Superior temporal gyrus (tissue), 1 donor: ENCODE measurements at regions not wholly inside any gene's neighbourhood (a gene's known extent, or its start where the extent isn't known, plus 50 kb on each side); places are given as distances from the start of the nearest gene placed in this dataset.
"Not testable (repeated sequence)": the region's sequence is repeated elsewhere in the genome, so short reads cannot be mapped to it uniquely, and the experiment has no call there.

Source experiments
- DNase-seq: peaks from one replicate; pipeline ENCODE4 v3.0.0-alpha.2; 2016; ENCODE audit errors: extremely low spot score

DNA sequence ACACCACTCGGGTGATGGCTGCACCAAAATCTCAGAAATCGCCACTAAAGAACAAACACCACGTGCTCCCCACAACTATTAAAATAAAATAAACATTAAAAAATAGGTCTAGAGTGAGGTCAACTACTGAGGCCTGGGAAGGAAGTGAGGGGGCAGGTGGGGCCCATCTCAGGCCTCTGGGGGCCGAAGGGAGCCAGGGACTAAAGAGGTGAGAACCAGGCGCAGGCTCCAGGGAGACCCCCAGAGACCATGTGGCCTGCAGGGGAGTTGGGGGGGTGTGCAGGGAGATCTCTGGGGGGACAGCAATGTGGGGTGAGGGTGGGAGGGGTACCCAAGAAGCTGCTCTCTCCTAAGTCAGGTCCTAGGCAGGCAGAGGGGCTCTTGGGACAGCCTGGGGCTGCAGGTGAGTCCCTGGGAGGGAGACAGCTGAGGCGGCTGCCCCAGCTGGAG, 111.3 kb upstream of the SMURF2 start:
- no peak for DNase-seq

DNA sequence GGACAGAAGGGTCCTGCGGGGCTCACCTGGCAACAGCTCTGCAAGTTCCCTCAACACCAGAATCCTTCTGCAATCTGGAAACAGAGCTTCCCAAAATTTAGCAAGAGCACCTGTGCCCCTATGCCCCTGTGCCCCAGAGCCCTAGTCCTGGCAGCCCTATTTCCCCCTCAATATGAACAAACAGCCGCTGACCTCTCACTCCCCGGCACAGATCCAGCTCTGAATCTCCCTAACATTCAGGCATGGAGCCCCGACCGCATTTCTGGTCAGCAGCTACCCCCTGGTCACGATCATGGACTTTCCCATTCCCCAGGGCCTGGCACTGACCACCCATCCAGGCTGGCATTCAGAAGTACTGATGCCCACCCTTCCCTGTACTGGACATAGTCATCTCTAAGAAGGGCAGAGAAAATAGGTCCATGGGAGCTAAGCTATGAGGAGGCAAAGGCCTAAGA, 110.8 kb upstream of the SMURF2 start:
- no peak for DNase-seq

DNA sequence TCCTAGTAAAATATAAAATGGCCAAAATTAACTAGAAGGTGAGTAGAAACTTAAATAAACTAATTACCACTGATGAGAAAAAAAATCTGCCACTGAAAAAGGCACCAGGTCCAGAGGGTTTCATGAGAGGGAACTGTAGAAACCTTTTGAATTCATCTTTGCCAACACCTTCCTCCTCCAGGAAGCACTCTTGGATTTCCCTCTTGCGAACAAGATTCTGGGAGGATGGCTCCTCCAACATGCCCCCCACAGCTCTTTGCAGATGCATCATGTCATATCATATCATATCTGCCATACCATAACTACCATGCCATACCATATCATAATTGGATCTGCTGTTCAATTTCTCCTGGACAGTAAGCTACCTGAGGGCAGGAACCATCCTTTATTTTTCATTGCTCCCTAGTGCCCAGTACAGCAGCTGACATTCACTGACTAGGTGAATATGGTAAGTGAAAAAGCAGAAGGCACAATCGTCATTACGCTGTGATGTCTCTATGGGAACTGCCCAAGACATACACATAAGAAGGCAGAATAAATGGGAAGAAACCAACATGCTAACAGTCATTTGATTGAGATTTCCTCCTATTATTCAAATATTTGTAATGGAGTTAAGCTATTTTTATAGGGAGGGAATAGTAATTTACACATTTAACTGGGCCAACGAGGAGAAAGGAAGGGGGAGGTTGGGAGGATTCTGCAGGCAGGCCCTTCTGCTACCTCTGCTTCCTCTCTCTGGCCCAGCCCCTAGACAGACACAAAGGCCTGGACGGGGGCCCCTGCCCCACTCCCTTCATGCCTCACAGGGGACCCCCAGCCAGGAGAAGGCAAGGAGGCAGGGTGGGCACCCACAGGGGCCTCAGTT, 110.1 kb upstream of the SMURF2 start:
- DNase-seq = no peak

DNA sequence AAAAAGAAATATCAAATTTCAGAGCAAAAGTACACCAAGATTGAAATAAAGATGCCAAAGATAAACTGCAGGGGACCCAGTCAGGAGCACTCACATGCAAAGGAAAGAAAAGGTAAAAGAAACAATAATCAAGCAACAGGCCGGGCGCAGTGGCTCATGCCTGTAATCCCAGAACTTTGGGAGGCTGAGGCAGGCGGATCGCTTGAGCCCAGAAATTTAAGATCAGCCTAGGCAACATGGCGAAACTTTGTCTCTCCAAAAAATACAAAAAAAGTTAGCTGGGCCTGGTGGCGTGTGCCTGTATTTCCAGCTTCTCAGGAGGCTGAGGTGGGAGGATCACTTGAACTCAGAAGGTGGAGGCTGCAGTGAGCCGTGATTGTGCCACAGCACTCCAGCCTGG, 107.6 kb upstream of the SMURF2 start:
- DNase-seq = no peak

DNA sequence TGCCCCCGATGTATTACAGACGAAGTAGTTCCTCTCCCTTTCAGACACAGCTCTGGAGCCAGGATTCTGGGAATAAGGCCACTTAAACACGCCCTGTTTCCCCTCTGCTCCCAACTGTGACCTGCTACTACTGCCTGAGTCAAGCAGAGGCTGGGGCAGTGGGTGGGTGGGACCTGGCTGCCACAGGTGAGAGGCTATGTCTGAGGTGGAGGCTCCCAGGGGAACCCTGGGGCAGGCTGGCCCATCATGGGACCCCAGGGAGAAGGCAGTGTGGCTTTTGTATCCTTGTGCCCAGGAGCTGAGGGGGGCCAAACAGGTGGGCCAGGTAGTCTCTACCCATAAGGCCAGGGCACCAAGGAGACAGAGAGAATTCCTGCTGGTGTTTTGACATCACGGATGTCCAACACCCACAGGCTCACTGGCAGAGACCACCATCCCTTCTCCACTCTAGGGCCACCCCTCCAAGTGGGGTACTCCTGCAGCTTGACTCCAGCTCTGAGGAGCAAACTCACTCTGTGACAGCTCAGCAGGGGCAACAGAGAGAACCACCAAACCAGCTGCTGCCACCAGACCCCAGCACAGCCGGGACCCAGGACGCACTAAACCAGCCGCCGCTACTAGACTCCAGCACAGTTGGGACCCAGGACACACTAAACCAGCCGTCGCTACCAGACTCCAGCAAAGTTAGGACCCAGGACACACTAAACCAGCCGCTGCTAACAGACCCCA, 105.3 kb upstream of the SMURF2 start:
- DNase-seq = no peak

DNA sequence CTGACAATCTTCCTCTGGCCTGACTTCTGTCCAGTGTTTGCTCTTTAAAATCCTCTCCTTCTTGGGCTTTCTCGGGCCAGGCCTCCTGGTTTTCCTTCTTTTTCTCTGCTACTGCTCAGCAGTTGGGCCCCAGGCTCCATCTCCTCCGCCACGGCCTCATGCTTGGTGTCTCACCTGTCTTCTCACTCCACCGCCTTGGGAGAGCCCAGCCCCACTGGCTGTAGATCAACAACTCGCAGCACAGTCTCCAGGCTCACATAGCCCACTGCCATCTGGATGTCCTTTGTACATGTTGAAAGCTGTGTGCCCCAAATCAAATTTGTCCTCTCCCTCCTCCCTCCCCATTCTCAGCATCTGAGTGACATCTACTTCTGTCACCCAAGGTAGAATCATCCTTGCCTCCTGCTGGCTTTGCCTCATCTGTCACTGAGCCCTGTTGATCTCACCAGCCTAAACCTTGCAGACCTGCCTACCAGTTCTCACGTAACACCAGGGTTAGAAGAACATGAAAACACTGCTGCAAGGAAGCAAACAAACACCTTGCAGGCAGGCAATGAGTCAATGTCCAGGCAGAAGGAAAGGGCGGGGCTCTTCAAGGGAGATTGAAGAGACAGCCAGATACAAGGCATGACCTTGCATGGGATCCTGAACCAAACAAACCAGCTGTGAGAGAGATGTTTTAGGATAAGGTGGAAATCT, 103.2 kb upstream of the SMURF2 start:
- no peak for DNase-seq

DNA sequence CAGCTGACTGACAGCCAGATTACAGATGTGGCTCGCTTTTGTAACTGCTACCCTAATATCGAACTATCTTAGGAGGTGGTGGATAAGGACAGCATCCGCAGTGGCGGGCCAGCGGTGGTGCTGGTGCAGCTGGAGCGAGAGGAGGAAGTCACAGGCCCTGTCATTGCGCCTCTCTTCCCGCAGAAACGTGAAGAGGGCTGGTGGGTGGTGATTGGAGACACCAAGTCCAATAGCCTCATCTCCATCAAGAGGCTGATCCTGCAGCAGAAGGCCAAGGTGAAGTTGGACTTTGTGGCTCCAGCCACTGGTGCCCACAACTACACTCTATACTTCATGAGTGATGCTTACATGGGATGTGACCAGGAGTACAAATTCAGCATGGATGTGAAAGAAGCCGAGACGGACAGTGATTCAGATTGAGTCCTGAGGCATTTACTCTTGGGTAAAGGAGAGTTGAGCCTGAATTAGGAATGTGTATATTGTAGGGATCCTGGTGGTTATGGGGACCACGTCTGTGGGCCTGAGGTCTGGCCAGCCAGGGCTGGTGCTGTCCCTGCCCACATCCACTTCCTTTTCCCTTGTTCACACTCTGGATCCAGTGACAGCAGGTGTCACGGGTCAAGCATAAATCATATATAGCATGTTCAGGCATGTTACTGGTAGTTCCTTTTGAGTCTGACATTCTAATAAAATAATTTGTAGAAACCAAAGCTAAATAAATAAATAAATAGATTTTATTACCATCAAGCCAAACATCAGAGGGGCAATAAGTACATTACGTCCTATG, 89.0 kb upstream of the SMURF2 start:
- DNase-seq = no peak

DNA sequence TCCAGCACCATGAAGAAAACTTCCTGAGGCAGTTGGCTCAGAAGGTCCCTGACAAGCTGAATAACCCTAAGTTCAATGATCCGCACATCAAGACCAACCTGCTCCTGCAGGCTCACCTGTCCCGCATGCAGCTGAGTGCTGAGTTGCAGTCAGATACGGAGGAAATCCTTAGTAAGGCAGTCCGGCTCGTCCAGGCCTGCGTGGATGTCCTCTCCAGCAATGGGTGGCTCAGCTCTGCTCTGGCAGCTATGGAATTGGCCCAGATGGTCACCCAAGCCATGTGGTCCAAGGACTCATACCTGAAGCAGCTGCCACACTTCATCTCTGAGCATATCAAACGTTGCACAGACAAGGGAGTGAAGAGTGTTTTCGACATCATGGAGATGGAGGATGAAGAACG, 88.4 kb upstream of the SMURF2 start:
- DNase-seq = no peak

DNA sequence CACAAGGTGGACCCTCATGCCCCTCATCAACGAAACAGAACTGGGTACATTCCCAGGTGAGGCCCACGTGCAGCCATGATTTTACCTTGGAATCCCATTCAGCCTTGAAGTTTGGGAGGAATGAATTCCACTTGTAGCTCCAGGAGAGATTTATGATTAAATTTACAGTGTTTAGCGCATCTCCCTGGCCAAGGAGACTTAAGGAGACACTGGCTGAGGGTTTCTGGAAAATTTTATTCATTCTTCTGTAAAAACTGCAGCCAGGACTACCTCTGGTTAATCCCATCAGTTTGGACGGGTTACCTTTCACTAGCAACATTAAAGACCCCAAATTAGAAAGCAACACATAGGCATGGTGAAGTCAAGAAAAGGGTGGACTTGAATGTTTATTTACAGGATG, 87.2 kb upstream of the SMURF2 start:
- no peak for DNase-seq

DNA sequence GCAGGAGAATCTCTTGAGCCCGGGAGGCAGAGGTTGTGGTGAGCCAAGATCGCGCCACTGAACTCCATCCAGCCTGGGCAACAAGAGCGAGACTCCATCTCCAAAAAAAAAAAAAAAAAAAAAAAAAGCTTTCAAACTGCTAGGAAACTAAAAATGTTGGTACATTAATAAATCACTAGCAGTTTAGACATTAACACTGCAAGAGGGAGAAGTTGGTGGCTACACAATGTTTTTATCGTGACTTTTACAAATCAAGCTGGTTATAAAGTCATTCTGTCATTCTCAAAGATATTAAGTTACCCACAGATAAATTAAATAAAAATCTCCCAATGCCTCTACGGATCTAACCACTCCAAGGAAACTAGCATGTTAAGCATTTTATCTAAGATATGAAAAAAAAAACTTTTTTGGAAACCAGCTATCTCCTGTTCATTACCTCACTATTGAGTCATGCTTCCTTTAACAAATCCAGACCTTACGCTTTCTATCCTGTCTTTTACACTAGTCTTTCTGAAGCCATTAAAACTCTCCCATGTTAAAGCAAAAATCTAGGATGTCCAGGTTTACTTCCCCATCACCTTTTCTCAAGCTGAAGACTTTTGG, 85.9 kb upstream of the SMURF2 start:
- DNase-seq = no peak

DNA sequence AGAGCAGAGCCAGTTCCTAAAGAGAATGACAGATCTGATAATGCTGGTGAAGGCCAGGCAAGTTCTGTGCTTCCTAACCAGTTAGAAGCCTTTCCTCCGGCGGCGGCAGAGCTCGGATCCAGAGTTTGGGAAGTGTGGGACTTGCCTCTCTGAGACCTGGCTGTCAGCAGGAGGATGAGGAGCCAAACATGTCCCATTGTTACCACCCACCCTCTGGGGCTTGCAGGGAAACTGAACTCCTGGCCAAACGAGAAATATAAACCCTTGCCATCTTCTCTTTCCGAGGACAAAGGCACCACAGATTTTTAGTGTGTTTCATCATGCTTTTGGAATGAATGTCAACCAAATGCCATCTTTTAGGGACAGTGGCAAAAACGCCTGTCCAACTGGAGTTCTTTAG, 80.2 kb upstream of the SMURF2 start:
- no peak for DNase-seq

DNA sequence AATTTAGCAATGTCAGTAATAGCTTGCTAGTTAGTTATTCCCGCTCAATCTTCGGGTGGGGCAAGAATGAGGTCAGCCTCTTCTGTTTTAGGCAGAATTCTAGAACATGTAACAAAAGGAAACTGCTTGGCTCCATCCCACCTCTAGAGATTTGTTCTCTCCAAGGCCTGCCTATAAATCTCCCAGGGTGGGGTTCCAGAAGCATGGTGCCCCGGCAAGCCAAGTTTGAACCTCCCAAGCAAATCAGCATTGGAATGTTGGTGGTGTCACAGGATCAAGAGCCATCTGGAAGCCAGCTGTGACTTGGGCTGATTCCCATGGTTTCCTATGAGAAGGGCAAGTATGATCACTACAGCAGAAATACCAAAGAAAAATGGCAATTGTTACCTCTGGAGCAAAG, 79.8 kb upstream of the SMURF2 start:
- not testable (repeated sequence) for DNase-seq

DNA sequence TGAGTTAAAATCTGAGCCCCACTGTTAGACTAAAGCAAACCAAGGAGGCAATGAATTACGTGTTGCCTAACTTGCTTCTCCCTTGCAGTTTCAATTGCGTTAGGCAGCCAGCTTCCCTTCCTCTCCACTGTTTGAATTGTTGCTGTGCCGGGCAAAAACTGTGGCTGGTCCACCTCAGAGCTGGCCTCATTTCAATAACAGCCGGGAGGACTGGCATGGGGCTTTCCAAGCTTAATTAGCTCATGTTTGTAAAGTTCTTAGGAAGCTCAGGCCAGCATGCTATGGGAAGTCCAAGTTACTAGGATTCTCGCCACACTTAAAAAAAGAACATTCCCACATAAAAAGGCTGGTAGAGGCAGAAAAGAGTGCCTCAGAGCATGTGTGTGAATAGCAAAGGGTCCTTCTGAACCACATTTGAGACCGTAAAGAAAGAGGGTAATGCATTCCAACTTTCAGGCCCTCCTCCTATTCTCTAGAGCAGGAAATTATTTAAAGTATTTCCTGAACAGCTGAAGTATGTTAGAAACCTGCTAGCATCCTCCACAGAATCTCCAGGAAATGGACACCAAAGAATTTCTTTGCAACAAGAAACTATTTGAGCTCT, 79.0 kb upstream of the SMURF2 start:
- peak; percentile 46 for DNase-seq

DNA sequence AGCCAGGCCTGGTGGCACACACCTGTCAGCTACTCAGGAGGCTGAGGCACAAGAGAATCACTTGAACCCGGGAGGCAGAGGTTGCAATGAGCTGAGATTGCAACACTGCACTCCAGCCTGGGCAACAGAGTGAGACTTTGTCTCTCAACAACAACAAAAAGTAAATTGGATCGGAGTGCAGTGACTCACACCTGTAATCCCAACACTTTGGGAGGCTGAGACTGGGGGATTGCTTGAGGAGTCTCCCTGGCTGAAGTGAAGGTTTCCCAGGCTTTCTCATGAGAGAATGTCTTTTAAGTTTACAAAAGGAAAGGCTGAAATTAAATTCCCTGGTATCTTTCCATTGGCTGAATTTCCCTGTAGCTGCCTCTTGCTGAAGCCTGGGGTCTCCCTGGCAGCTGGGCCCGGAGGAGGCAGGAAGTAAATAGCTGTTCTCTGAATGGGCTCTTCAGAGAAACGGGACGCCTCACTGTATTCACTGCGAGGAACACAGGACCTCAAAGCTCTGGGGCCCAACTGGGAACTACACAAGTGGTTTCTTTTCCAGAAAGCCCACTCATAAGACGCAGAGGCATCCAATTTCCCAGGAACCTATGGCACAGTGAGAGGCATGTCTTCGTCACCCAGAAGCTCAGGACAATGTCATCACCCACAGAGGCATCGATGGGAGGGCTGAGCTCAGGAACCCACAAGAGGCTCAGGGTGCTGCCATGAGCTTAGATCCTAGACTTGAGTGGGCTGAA, 77.4 kb upstream of the SMURF2 start:
- no peak for DNase-seq

DNA sequence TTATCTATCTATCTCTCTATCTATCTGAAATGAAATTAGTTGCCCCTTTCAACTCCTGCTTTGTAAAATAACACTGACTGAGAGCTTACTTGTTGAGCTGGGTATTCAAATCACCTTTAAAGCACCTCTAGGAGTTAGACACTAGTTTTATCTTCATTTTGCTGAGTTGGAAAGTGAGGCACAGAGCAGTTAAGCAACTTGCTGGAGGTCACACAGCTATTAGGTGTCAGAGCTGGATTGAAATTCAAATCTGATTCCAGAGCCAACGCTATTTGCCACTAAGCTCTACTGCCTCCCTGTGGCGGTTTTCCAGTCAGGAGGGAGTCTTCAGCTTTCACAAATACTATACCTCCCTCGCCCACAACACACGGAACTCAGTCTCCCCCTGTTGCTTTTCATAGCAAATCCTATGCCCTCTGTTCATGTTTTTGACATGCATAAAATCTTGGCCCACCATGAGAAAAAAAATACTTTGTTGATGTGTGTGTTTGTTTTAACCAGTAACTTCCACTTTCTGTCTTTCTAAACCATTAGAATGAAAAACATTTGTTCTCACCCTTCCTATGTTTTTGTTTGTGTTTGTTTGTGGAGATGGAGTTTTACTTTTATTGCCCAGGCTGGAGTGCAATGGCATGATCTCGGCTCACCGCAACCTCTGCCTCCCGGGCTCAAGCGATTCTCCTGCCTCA, 74.8 kb upstream of the SMURF2 start:
- peak; percentile 12 for DNase-seq

DNA sequence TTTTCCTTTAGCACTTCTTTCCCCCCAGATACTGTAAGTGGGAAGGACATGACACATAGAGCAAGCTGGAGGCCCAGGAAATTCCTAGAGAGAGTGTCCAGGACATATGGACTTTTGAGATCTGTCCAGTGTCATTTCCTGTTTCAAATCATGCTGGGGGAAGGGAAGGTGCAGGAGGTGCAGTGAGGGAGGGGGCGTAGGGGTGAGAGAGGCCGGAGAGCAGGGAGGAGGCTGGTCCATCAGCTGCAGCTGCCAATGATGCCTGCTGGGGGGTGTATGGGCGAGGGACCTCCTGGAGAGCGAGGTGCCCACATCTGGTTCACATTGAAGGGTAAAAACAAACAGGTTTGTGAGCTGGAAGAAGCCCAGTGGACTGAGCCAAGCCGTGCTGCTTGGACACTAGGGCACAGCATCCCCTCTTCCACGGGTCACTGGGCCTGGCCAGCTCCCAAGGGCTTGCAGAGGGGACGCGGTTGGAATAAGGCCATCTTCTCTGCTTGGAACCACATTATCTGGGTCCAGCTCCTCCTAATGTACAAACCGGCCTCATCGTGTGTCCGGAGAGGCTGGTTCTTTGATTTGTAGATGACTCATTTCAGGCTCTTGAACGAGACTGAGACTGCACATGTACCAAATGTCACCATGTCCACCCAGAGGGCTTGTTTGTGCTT, 70.4 kb upstream of the SMURF2 start:
- DNase-seq = no peak

DNA sequence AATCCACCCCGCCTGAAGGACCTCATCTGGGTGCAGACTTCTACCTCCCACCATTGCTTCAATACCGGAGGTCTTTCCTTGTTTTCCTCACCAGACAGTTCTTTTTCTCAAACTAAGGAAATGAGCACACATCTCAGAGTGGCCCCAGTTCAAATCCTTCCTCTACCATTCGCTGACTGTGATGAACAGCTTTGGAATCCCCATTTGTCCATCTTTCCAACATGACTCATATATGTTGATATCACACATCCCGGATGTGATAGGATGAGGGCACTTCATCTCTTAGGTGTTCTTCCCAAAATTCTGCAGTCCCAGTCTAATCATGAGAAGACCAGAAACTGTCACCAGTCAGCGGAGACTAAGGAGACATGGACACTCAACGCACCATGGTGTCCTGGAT, 67.9 kb upstream of the SMURF2 start:
- not testable (repeated sequence) for DNase-seq

DNA sequence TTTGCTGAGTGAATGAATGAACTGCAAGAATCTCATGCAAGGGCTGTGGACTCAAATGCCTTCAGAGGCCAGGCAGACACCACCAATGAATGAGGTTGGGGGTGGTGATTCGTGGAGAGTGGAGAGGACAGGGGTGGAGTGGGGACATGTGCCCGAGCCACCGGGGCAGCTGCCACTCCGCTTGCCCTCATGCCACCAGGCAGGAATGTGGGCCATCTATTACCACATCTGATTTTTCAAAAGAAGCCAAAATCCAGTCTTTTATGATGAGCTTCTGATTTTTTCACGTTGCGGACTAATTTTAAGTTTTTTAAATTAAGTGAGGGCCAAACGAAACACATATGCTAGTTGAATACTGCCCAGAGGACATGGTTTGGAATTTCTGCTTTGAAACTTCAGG, 67.1 kb upstream of the SMURF2 start:
- no peak for DNase-seq
